Posterior cingulate gyrus (tissue), 11 donors: ENCODE measurements at regions not wholly inside any gene's neighbourhood (a gene's known extent, or its start where the extent isn't known, plus 50 kb on each side); places are given as distances from the start of the nearest gene placed in this dataset.
"Not testable (repeated sequence)": the region's sequence is repeated elsewhere in the genome, so short reads cannot be mapped to it uniquely, and the experiment has no call there.

ENCODE experiments used
- DNase-seq, 10 donors: peaks; one replicate each; pipeline versions ENCODE4 v3.0.0 to v3.0.0-alpha.2; 2020 to 2021; ENCODE audit warnings: mixed read lengths in 3 of 10
- intact Hi-C: fragments of 100-400 bp; cut with DNase I; formaldehyde crosslinking; loops from one replicate; pipeline ENCODE4 v1.15.1; 2023

GRCh38 chr2:145797692-145798091 lies 1277.8 kb upstream of the ZEB2 start:
- intact Hi-C loops, result no loop called here
- DNase-seq, result no peak

- intact Hi-C loops, result no loop called here
- DNase-seq, result peak in 1 of 10 donors; percentile 68
Measured at GRCh38 chr2:145792745-145793144, 1272.8 kb upstream of the ZEB2 start.

- intact Hi-C loops, result no loop called here
- no peak for DNase-seq
Measured at GRCh38 chr2:145789636-145790035, 1269.7 kb upstream of the ZEB2 start.

- DNase-seq, intact Hi-C loops: not testable (repeated sequence)
Measured at GRCh38 chr2:145787597-145788361, 1267.9 kb upstream of the ZEB2 start.

GRCh38 chr2:145782607-145783006 lies 1262.7 kb upstream of the ZEB2 start:
- intact Hi-C loops, result not testable (repeated sequence)

GRCh38 chr2:145777914-145778313 lies 1258.0 kb upstream of the ZEB2 start:
- intact Hi-C loops, result no loop called here

More at GRCh38 chr2:145782607-145783006, 1262.7 kb upstream of the ZEB2 start:
- DNase-seq, result not testable (repeated sequence)

GRCh38 chr2:145777297-145777696 lies 1257.4 kb upstream of the ZEB2 start:
- DNase-seq, result no peak
- intact Hi-C loops, result no loop called here

More at GRCh38 chr2:145777914-145778313, 1258.0 kb upstream of the ZEB2 start:
- no peak for DNase-seq

GRCh38 chr2:145775591-145775990 lies 1255.7 kb upstream of the ZEB2 start:
- intact Hi-C loops, result no loop called here
- DNase-seq, result no peak

- intact Hi-C loops, result no loop called here
Measured at GRCh38 chr2:145771525-145771924, 1251.6 kb upstream of the ZEB2 start.

GRCh38 chr2:145769011-145769716 lies 1249.2 kb upstream of the ZEB2 start:
- DNase-seq, result no peak
- intact Hi-C loops, result no loop called here

More at GRCh38 chr2:145771525-145771924, 1251.6 kb upstream of the ZEB2 start:
- no peak for DNase-seq

GRCh38 chr2:145765874-145766273 lies 1246.0 kb upstream of the ZEB2 start:
- intact Hi-C loops, result no loop called here
- peak in 1 of 10 donors; percentile 17 for DNase-seq

GRCh38 chr2:145764631-145765030 lies 1244.7 kb upstream of the ZEB2 start:
- intact Hi-C loops, result no loop called here
- peak in 1 of 10 donors; percentile 28 for DNase-seq

- intact Hi-C loops, result no loop called here
- DNase-seq, result no peak
Measured at GRCh38 chr2:145760781-145761649, 1241.1 kb upstream of the ZEB2 start.

GRCh38 chr2:145759228-145759915 lies 1239.5 kb upstream of the ZEB2 start:
- intact Hi-C loops, result no loop called here
- no peak for DNase-seq

GRCh38 chr2:145757503-145758246 lies 1237.8 kb upstream of the ZEB2 start:
- DNase-seq, result no peak
- intact Hi-C loops, result no loop called here

- DNase-seq, result no peak
- intact Hi-C loops, result no loop called here
Measured at GRCh38 chr2:145755019-145755837, 1235.3 kb upstream of the ZEB2 start.

- DNase-seq, result peak in 1 of 10 donors; percentile 32
- intact Hi-C loops, result loop anchor here (5.0 kb wide), 1 partner anchor 1232 kb away; the partner anchor contains the start of gene ZEB2
Measured at GRCh38 chr2:145753966-145754365, 1234.0 kb upstream of the ZEB2 start.

GRCh38 chr2:145753041-145753608 lies 1233.2 kb upstream of the ZEB2 start:
- peak in 2 of 10 donors; percentile 41 to 62 for DNase-seq
- intact Hi-C loops, result loop anchor here (5.0 kb wide), 1 partner anchor 1231 kb away; the partner anchor contains the start of gene ZEB2
